Germinal center (tissue), 1 donor: ENCODE measurements at regions not wholly inside any gene's neighbourhood (a gene's known extent, or its start where the extent isn't known, plus 50 kb on each side); places are given as distances from the start of the nearest gene placed in this dataset.

Experiments
- DNase-seq: peaks from one replicate; pipeline ENCODE4 v3.0.0; 2012; ENCODE audit warnings: mixed read lengths, low spot score

- DNase-seq, result no peak
These were observed 59.9 kb upstream of the ODAD2 start for GRCh38 chr10:28058746-28059145.

- DNase-seq, result no peak
These were observed 55.5 kb upstream of the ODAD2 start for GRCh38 chr10:28054228-28054860.

- no peak for DNase-seq
These were observed 50.4 kb upstream of the ODAD2 start for GRCh38 chr10:28049286-28049685.
